Tibial nerve (tissue), 4 donors: ENCODE measurements at regions not wholly inside any gene's neighbourhood (a gene's known extent, or its start where the extent isn't known, plus 50 kb on each side); places are given as distances from the start of the nearest gene placed in this dataset.

Experiments used
- CTCF ChIP-seq, 5 experiments: fragments of 200-600 bp in 3 of 5; fragments of 450-650 bp in 2 of 5; sonication (generic) in 3 of 5; IDR thresholded peaks; one replicate each; pipeline ENCODE4 v1.5.1; 2016 to 2019; ENCODE audit warnings: antibody characterized with exemption in 5 of 5, mild to moderate bottlenecking in 3 of 5, moderate library complexity in 2 of 5
- EP300 ChIP-seq, 2 donors: sonication (generic); formaldehyde crosslinking; IDR thresholded peaks; one replicate each; pipeline ENCODE4 v1.6.1; 2017; ENCODE audit warnings: antibody characterized with exemption in 2 of 2, mild to moderate bottlenecking in 1 of 2
- POLR2A ChIP-seq, 2 donors: fragments of 450-650 bp; IDR thresholded peaks; one replicate each; pipeline ENCODE4 v1.6.1; 2017; ENCODE audit warnings: antibody characterized with exemption in 2 of 2, mild to moderate bottlenecking in 2 of 2, moderate library complexity in 2 of 2

DNA sequence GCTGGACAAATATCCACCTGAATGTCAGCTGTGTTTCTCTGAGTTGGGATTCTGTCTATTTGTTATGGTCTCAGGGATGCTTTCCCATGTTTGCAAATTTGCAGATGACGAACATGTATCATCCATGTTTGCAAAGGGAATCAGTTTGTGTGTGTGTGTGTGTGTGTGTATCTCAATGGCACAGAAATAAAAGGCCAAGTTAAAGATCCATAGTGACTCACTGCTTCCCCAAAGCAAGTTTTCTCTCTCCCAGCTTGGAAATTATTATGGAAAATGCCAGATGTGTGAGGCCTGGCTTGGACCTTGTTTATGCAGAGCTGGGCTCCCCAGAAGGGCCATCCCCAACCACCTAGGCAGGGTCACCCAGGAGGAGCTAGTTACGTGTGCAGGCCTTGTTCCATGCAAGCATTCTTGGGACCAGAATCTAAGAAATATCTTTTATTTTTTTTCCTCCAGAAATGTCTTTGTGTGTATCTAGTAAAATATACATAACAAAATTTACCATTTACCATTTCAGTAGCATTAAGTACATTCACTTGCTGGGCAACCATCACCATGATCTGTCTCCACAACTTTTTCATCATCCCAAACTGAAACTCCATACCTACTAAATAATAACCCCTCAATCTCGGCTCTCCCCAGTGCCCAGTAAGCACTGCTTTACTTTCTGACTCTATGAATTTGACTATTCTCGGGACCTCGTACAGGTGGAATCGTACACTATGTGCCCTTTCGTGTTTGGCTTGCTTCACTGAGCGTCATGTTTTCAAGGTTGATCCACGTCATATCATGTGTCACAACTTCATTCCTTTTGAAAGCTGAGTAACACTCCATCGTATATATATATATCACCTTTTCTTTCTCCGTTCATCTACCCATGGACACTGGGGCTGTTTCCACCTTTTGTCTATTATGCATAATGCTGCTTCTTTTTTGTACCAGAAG lies 56.6 kb upstream of the WNT7B start:
- TF ChIP-seq EP300 (IDR thresholded peaks at IDR 0.05) (no peak), CTCF (IDR thresholded peaks at IDR 0.05) (no peak), POLR2A (IDR thresholded peaks at IDR 0.05) (no peak)
